ENCODE measurements at regions not wholly inside any gene's neighbourhood (a gene's known extent, or its start where the extent isn't known, plus 50 kb on each side); places are given as distances from the start of the nearest gene placed in this dataset.
"Not testable (repeated sequence)": the region's sequence is repeated elsewhere in the genome, so short reads cannot be mapped to it uniquely, and the experiment has no call there.

DNA sequence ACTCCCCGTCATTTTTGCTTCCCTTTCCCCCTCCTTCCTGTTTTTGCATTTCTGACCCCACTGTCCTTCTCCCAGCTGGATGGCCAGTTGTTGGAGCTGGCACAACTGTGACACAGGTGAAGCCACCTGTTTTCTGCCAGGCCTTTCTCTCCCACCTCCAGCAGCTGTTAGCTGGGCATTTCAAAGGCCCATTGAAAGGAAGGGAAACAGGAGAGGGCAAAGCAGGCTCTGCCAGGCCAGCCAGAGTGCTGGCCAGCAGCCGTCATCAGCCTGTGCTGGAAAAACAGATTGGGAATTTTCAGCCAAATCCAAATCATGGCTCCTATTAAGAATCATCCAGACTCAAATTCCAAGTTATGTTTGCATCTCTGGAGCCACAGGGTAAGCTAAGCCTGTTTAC lies 155.2 kb upstream of the C2CD4B start:
- no peak for DNase-seq (ENCODE audit: low read depth)

DNA sequence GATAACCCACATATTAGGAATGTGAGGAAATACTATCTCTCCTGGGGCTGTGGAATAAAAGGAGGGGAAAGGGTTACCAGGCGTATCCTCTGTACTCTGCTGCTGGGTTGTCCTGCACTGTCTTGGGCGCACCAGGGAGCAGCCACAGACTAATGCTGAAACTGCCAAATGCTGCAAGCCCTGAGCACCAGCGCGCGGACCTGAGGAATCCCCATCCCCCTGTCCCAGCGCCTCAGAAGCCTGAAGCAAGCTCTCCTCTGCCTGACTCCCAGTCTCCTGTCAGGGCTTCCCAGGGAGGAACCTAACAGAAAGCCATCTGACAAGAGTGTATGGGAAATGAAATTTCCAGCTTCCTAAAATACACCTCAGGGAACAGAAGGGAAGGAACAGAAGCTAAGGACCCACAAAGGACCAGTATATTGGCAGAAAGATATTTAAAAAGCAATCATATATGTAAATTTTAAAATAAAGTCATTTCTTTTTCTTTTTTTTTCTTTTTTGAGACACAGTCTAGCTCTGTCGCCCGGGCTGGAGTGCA lies 158.3 kb upstream of the C2CD4B start:
- DNase-seq (ENCODE audit: low read depth): no peak

GRCh38 chr15:62324382-62324781 lies 159.3 kb upstream of the C2CD4B start:
- DNase-seq (ENCODE audit: low read depth): no peak

GRCh38 chr15:62325597-62325996 lies 160.5 kb upstream of the C2CD4B start:
- DNase-seq (ENCODE audit: low read depth): no peak

GRCh38 chr15:62326460-62327011 lies 161.5 kb upstream of the C2CD4B start:
- DNase-seq (ENCODE audit: low read depth): no peak

GRCh38 chr15:62327406-62327805 lies 162.3 kb upstream of the C2CD4B start:
- no peak for DNase-seq (ENCODE audit: low read depth)

DNA sequence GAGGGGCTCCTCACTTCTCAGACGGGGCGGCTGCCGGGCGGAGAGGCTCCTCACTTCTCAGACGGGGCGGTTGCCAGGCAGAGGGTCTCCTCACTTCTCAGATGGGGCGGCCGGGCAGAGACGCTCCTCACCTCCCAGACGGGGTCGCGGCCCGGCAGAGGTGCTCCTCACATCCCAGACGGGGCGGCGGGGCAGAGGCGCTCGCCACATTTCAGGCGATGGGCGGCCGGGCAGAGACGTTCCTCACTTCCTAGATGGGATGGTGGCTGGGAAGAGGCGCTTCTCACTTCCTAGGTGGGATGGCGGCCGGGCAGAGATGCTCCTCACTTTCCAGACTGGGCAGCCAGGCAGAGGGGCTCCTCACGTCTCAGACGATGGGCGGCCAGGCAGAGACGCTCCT lies 167.4 kb upstream of the C2CD4B start:
- DNase-seq (ENCODE audit: low read depth): not testable (repeated sequence)

- no peak for DNase-seq (ENCODE audit: low read depth)
Measured at GRCh38 chr15:62334536-62334935, 169.5 kb upstream of the C2CD4B start.

- no peak for DNase-seq (ENCODE audit: low read depth)
Measured at GRCh38 chr15:62337934-62338333, 172.8 kb upstream of the C2CD4B start.

DNA sequence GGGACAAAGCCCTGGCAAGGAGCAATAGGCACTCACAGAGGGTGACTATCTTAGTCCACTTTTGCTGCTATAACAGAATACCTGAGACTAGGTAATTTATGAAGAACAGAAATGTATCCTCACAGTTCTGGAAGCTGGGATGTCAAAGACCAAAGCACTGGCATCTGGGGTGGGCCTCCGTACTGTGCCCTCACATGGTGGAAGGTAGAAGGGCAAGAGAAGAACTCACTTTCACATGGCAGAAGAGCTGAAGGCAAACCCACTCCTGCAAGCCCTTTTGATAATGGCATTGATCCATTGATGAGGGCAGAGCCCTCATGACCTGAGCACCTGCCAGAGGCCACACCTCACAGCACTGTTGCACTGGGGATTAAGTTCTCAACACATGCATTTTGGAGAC lies 173.4 kb upstream of the C2CD4B start:
- DNase-seq (ENCODE audit: low read depth): no peak

GRCh38 chr15:62342959-62343358 lies 177.9 kb upstream of the C2CD4B start:
- no peak for DNase-seq (ENCODE audit: low read depth)

- no peak for DNase-seq (ENCODE audit: low read depth)
Measured at GRCh38 chr15:62343397-62343796, 178.3 kb upstream of the C2CD4B start.

GRCh38 chr15:62344806-62345539 lies 179.9 kb upstream of the C2CD4B start:
- DNase-seq (ENCODE audit: low read depth): peak; percentile 14

- no peak for DNase-seq (ENCODE audit: low read depth)
Measured at GRCh38 chr15:62346168-62346567, 181.1 kb upstream of the C2CD4B start.

- DNase-seq (ENCODE audit: low read depth): no peak
Measured at GRCh38 chr15:62348118-62348517, 183.0 kb upstream of the C2CD4B start.

GRCh38 chr15:62348623-62349022 lies 183.5 kb upstream of the C2CD4B start:
- DNase-seq (ENCODE audit: low read depth): no peak

DNA sequence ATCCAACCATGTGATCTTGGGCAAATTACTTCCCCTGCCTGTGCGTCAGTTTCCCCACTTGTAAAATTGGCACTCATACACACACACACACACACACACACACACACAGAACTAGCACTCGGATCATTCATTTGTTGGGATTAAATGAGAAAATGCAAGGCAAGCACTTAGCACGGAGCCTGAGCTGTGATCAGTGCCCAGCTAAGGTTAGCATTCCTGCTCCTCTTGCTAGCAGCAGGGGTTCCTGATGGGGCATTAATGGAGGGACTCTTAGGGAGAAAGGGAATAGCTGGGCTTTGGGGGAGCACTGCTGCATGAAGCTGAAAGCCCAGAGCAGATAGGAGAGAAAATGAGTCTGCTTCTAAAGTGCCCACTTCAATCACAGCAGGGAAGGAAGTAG lies 187.7 kb upstream of the C2CD4B start:
- DNase-seq (ENCODE audit: low read depth): no peak

- DNase-seq (ENCODE audit: low read depth): no peak
Measured at GRCh38 chr15:62357431-62357830, 192.3 kb upstream of the C2CD4B start.

GRCh38 chr15:62359416-62359815 lies 194.3 kb upstream of the C2CD4B start:
- no peak for DNase-seq (ENCODE audit: low read depth)

DNA sequence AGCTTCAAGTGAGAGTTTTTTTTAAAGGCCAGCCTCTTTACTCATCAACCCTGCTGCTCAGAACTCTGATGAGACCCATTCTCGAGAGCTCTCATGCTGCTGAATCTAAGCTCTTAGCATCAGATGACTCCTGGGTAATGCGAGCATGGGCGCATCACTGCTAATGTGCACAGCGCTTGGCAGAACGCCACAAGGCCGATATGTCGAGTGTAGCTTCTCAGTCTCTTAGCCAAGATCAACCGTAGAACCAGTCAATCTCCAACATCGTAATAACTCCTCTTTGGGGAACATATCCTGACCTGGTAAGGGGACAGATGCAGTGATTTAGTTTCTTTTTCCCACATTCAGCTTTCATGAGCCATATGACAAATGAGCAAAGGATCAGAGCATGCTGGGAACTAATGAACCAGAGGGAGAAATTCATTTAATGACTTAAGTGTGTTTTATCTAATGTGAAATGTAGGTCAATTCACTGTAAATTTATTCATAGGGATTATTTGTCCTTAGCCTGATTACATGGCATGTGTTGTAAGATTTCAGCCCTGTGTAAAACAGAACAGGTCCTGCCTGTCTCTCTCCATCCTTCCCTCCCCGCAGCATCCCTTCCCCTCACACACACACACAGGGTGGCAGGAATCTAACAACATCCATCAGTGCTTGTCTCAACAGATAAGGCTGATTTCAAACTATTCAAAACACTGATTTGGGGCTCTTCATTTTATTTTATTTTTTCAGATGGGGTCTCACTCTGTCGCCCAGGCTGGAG lies 195.4 kb upstream of the C2CD4B start:
- peak; percentile 9 for DNase-seq (ENCODE audit: low read depth)

DNA sequence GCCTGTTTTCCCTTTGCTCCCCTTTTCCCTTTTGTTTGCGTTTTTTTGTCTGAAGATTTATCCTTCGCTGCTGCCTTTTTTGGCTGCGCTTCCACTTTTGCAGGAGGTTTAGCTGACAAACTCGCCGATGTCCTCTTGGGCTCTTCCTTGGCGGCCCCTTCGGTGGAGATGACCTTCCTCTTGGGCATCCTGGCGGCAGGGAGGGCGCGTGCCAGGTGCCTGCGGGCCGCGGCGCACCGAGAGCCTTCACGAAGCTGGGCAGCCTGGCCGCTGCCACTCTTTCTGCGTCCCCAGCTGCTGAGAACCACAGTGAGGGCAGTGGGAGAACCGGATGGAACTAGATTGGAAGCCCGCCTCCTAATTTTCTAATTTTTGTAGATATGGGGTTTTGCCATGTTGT lies 197.1 kb upstream of the C2CD4B start:
- DNase-seq (ENCODE audit: low read depth): no peak

DNA sequence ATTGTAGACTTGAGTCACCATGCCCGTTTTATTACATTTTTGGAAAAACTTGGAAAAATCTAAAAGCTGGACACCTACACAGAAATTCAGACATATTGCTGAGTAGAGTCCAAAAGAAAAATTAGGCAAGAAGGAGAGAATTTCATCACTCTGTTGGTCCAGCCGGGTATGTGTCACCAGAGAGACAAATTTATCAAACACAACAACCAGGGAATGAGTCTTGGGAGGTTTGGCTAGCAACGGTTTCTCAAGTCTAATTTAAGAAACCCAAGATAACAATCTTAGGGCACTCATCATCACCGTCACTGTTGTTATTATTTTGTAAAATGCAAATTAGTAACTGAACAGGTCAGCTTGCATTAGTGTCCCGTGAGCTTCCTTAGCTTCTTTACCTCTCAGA lies 197.5 kb upstream of the C2CD4B start:
- DNase-seq (ENCODE audit: low read depth): peak; percentile 52

DNA sequence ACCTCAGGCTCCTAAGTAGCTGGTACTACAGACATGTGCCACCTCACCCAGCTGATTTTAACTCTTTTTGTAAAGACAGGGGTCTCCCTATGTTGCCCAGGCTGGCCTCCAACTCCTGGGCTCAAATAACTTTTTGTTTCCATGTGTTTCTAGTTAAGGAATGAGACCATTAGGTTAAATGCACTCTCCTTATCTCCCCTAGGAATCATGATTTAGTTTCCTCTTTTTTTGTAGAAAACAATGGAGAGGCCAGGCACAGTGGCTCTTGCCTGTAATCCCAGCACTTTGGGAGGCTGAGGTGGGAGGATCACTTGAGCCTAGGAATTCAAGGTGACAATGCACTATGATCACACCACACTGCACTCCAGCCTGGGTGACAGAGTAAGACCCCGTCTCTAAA lies 198.8 kb upstream of the C2CD4B start:
- DNase-seq (ENCODE audit: low read depth): no peak

All from LHCN-M2 (cell line).